Hepatocyte (in vitro differentiated cells): ENCODE measurements at regions not wholly inside any gene's neighbourhood (a gene's known extent, or its start where the extent isn't known, plus 50 kb on each side); places are given as distances from the start of the nearest gene placed in this dataset.

Source experiments
- CTCF ChIP-seq: fragments of 200-600 bp; sonication (generic); IDR thresholded peaks from 2 replicates; pipeline ENCODE4 v1.5.1; 2016; ENCODE audit warnings: antibody characterized with exemption, mild to moderate bottlenecking; ENCODE audit not compliant: poor library complexity
- EZH2 ChIP-seq: fragments of 200-600 bp; sonication (generic); IDR thresholded peaks from 2 replicates; pipeline ENCODE4 v1.6.1; 2016; ENCODE audit warnings: antibody characterized with exemption, mild to moderate bottlenecking, borderline replicate concordance
- EZH2phosphoT487 ChIP-seq: fragments of 200-600 bp; sonication (generic); IDR thresholded peaks from one replicate; pipeline ENCODE4 v1.6.1; 2018; ENCODE audit warnings: antibody characterized with exemption, mild to moderate bottlenecking, low read depth, moderate library complexity; ENCODE audit not compliant: unreplicated experiment, severe bottlenecking

GRCh38 chr22:48143856-48144255, 1381.4 kb downstream of the TBC1D22A start:
- TF ChIP-seq CTCF (no peak), EZH2 (no peak), EZH2phosphoT487 (no peak)
